ENCODE measurements at regions not wholly inside any gene's neighbourhood (a gene's known extent, or its start where the extent isn't known, plus 50 kb on each side); places are given as distances from the start of the nearest gene placed in this dataset.

DNA sequence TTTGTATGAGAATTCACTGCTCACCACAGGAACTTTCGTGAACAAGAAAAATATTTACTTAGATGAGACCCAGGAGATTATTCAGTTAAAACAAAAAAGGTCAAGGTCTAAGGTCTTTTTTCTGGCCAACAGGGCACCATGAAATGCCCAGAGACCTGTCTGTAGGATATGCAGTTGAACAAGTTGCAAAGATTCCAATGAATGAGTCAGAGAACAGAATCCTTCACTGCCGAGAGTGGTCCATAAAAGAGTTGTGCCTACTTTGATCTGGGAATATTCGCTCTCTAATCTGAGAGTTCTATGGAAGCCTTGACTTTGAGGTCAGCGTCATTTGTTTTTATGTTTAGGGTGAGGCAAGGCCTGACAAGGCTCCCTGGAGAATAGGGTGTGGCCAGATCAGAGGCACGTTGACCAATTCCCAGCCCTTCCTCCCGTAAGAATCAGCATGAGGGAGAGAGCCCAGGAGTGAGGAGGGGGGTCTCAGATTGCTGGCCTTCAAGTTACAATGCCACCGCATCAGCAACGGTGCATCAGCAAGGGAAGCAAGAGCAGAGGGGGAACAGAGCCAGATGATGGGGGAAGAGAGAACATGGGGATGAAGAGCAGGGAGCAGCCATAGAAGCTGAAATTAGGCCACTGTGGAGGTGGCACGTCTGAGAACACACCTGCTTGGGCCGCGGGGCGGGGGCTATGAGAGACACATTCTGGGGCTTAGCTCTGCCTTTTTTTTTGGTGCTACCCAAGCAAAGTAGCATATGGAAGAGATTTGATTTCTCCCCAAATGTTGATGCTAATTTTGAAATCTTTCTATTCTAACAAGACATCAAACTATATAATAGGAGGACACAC lies 206.4 kb upstream of the RAB4A start (continued):
- TF ChIP-seq ZNF552 (CRISPR knock-in tag; IDR thresholded peaks at IDR 0.05; ENCODE audit: borderline replicate concordance) (no peak), RAD21 (CRISPR knock-in tag; IDR thresholded peaks at IDR 0.05) (0 out of 2 replicates have a peak, but pooled peaks have one; percentile 25), ESRRA (CRISPR knock-in tag; IDR thresholded peaks at IDR 0.05; ENCODE audit: low read depth) (peak; percentile 68), TEAD2 (CRISPR knock-in tag; IDR thresholded peaks at IDR 0.05) (no peak), KLF6 (CRISPR knock-in tag; IDR thresholded peaks at IDR 0.05) (no peak), JUND (CRISPR knock-in tag; IDR thresholded peaks at IDR 0.05) (0 out of 2 replicates have a peak, but pooled peaks have one; percentile 56), ETV5 (CRISPR knock-in tag; IDR thresholded peaks at IDR 0.05; ENCODE audit: borderline replicate concordance) (peak; percentile 67; the same call in 1 of the 2 replicates), POLR2A (IDR thresholded peaks at IDR 0.05; ENCODE audit: insufficient read depth in 1 of 2, low read depth in 2 of 2, low read length in 2 of 2) (no peak), FOXP1 (IDR thresholded peaks at IDR 0.05) (no peak), FOXP1 (CRISPR knock-in tag; IDR thresholded peaks at IDR 0.05) (peak; percentile 76), ZNF619 (CRISPR knock-in tag; IDR thresholded peaks at IDR 0.05) (no peak), HMG20B (CRISPR knock-in tag; conservative IDR thresholded peaks at IDR 0.05) (0 out of 2 replicates have a peak, but pooled peaks have one; percentile 24), MAF1 (CRISPR knock-in tag; IDR thresholded peaks at IDR 0.05; ENCODE audit: borderline replicate concordance) (no peak), FOXC1 (CRISPR knock-in tag; IDR thresholded peaks at IDR 0.05; ENCODE audit: borderline replicate concordance) (no peak), ZNF777 (CRISPR knock-in tag; IDR thresholded peaks at IDR 0.05) (no peak), GABPA (IDR thresholded peaks at IDR 0.05; ENCODE audit: low read depth, low read length) (no peak), GABPA (CRISPR knock-in tag; IDR thresholded peaks at IDR 0.05; ENCODE audit: low read depth) (no peak), ZNF10 (CRISPR knock-in tag; IDR thresholded peaks at IDR 0.05; ENCODE audit: borderline replicate concordance, low read depth) (no peak), ZKSCAN8 (CRISPR knock-in tag; IDR thresholded peaks at IDR 0.05; ENCODE audit: borderline replicate concordance) (0 out of 2 replicates have a peak, but pooled peaks have one; percentile 43), NR2F2 (IDR thresholded peaks at IDR 0.05; ENCODE audit: borderline replicate concordance, low read depth) (peak; percentile 95), U2AF1 (optimal IDR thresholded peaks at IDR 0.05; ENCODE audit: low read depth, low read length) (no peak), ZNF335 (CRISPR knock-in tag; IDR thresholded peaks at IDR 0.05) (no peak), HNRNPH1 (optimal IDR thresholded peaks at IDR 0.05; ENCODE audit: low read depth, low read length) (no peak), JARID2 (CRISPR knock-in tag; IDR thresholded peaks at IDR 0.05; ENCODE audit: insufficient replicate concordance) (no peak)
- TF ChIP-seq, protein P1, sequence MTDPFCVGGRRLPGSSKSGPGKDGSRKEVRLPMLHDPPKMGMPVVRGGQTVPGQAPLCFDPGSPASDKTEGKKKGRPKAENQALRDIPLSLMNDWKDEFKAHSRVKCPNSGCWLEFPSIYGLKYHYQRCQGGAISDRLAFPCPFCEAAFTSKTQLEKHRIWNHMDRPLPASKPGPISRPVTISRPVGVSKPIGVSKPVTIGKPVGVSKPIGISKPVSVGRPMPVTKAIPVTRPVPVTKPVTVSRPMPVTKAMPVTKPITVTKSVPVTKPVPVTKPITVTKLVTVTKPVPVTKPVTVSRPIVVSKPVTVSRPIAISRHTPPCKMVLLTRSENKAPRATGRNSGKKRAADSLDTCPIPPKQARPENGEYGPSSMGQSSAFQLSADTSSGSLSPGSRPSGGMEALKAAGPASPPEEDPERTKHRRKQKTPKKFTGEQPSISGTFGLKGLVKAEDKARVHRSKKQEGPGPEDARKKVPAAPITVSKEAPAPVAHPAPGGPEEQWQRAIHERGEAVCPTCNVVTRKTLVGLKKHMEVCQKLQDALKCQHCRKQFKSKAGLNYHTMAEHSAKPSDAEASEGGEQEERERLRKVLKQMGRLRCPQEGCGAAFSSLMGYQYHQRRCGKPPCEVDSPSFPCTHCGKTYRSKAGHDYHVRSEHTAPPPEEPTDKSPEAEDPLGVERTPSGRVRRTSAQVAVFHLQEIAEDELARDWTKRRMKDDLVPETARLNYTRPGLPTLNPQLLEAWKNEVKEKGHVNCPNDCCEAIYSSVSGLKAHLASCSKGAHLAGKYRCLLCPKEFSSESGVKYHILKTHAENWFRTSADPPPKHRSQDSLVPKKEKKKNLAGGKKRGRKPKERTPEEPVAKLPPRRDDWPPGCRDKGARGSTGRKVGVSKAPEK (CRISPR knock-in tag; IDR thresholded peaks at IDR 0.05; ENCODE audit: borderline replicate concordance): no peak
- TF ChIP-seq, protein P2, sequence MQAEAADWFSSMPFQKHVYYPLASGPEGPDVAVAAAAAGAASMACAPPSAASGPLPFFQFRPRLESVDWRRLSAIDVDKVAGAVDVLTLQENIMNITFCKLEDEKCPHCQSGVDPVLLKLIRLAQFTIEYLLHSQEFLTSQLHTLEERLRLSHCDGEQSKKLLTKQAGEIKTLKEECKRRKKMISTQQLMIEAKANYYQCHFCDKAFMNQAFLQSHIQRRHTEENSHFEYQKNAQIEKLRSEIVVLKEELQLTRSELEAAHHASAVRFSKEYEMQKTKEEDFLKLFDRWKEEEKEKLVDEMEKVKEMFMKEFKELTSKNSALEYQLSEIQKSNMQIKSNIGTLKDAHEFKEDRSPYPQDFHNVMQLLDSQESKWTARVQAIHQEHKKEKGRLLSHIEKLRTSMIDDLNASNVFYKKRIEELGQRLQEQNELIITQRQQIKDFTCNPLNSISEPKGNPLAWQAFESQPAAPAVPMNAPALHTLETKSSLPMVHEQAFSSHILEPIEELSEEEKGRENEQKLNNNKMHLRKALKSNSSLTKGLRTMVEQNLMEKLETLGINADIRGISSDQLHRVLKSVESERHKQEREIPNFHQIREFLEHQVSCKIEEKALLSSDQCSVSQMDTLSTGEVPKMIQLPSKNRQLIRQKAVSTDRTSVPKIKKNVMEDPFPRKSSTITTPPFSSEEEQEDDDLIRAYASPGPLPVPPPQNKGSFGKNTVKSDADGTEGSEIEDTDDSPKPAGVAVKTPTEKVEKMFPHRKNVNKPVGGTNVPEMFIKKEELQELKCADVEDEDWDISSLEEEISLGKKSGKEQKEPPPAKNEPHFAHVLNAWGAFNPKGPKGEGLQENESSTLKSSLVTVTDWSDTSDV (CRISPR knock-in tag; IDR thresholded peaks at IDR 0.05): no peak

Data from HepG2 (cell line).